Thyroid gland (tissue), 4 donors: ENCODE measurements at regions not wholly inside any gene's neighbourhood (a gene's known extent, or its start where the extent isn't known, plus 50 kb on each side); places are given as distances from the start of the nearest gene placed in this dataset.

Source experiments
- POLR2A ChIP-seq, 2 donors: fragments of 450-650 bp; IDR thresholded peaks; one replicate each; pipeline ENCODE4 v1.6.1; 2017; ENCODE audit warnings: antibody characterized with exemption in 2 of 2, mild to moderate bottlenecking in 2 of 2, moderate library complexity in 1 of 2
- TF ChIP-seq, protein P1 (sequence below), 6 experiments: fragments of 200-600 bp in 3 of 6; fragments of 450-650 bp in 3 of 6; sonication (generic) in 3 of 6; IDR thresholded peaks; one replicate each; pipeline ENCODE4 v1.5.1; 2016 to 2019; ENCODE audit warnings: antibody characterized with exemption in 6 of 6, mild to moderate bottlenecking in 2 of 6, inconsistent platforms in 1 of 6, moderate library complexity in 1 of 6

DNA sequence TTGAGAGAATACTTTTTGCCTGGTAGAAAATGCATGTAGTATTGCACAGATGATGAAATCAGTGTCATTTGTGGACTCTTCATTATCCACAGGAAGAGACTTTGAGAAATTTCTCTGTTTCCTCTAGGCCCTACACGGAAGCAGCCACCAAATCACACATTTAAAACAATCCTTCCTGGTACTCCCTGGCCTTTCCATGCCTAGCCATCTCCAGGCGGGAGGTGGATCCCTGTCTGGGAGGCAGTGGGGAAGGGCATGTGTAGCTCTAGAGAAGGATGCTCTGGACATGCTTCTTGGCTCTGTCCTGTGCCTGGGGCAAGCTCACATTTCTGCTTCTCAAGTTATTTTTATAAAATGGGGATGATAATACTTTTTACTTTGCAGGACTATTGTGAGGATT lies 114.1 kb downstream of the ADAMTS15 start:
- TF ChIP-seq, protein P1, sequence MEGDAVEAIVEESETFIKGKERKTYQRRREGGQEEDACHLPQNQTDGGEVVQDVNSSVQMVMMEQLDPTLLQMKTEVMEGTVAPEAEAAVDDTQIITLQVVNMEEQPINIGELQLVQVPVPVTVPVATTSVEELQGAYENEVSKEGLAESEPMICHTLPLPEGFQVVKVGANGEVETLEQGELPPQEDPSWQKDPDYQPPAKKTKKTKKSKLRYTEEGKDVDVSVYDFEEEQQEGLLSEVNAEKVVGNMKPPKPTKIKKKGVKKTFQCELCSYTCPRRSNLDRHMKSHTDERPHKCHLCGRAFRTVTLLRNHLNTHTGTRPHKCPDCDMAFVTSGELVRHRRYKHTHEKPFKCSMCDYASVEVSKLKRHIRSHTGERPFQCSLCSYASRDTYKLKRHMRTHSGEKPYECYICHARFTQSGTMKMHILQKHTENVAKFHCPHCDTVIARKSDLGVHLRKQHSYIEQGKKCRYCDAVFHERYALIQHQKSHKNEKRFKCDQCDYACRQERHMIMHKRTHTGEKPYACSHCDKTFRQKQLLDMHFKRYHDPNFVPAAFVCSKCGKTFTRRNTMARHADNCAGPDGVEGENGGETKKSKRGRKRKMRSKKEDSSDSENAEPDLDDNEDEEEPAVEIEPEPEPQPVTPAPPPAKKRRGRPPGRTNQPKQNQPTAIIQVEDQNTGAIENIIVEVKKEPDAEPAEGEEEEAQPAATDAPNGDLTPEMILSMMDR (IDR thresholded peaks at IDR 0.05) = no peak
- no peak for TF ChIP-seq POLR2A (IDR thresholded peaks at IDR 0.05)
